GM18507 (cell line): ENCODE measurements at regions not wholly inside any gene's neighbourhood (a gene's known extent, or its start where the extent isn't known, plus 50 kb on each side); places are given as distances from the start of the nearest gene placed in this dataset.
"Not testable (repeated sequence)": the region's sequence is repeated elsewhere in the genome, so short reads cannot be mapped to it uniquely, and the experiment has no call there.

Source experiments
- DNase-seq: peaks from one replicate; pipeline ENCODE4 v3.0.0; 2011; ENCODE audit warnings: low read depth; ENCODE audit not compliant: insufficient read length; ENCODE audit errors: extremely low spot score
- FAIRE-seq: peaks from 2 replicates; lab custom pipeline; 2011; peaks lifted over from hg19 to GRCh38; lab: Jason Lieb, UNC

- not testable (repeated sequence) for DNase-seq
Measured at GRCh38 chrX:94946137-94946536, 1272.1 kb downstream of the FAM133A start.

GRCh38 chrX:94961730-94962129 is 1287.7 kb downstream of the FAM133A start:
- no peak for FAIRE-seq
- no peak for DNase-seq

More at GRCh38 chrX:94946137-94946536, 1272.1 kb downstream of the FAM133A start:
- not testable (repeated sequence) for FAIRE-seq

- no peak for FAIRE-seq
- DNase-seq, result no peak
Measured at GRCh38 chrX:94977562-94977961, 1303.6 kb downstream of the FAM133A start.

GRCh38 chrX:94977986-94978385 is 1304.0 kb downstream of the FAM133A start:
- FAIRE-seq, result no peak

More at GRCh38 chrX:94977986-94978385, 1304.0 kb downstream of the FAM133A start:
- DNase-seq, result no peak
